ENCODE measurements at regions not wholly inside any gene's neighbourhood (a gene's known extent, or its start where the extent isn't known, plus 50 kb on each side); places are given as distances from the start of the nearest gene placed in this dataset.

DNA sequence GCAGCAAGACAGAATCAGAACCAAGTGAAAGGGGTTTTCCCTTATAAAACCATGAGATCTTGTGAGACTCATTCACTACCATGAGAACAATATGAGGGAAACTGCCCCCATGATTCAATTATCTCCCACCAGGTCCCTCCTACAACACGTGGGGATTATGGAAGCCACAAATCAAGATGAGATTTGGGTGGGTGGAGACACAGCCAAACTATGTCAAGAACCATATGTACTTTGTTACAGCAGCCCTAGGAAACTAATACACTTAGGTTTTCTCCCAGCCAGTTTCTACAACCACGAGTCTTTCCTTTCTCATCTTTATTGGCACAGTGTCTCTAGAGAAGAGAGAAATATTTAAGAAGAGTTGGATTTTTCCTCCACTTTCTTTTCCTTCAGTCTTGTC, 72.6 kb downstream of the BTG1 start:
- TF ChIP-seq, protein P1, sequence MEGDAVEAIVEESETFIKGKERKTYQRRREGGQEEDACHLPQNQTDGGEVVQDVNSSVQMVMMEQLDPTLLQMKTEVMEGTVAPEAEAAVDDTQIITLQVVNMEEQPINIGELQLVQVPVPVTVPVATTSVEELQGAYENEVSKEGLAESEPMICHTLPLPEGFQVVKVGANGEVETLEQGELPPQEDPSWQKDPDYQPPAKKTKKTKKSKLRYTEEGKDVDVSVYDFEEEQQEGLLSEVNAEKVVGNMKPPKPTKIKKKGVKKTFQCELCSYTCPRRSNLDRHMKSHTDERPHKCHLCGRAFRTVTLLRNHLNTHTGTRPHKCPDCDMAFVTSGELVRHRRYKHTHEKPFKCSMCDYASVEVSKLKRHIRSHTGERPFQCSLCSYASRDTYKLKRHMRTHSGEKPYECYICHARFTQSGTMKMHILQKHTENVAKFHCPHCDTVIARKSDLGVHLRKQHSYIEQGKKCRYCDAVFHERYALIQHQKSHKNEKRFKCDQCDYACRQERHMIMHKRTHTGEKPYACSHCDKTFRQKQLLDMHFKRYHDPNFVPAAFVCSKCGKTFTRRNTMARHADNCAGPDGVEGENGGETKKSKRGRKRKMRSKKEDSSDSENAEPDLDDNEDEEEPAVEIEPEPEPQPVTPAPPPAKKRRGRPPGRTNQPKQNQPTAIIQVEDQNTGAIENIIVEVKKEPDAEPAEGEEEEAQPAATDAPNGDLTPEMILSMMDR (IDR thresholded peaks at IDR 0.05), result no peak
- no peak for TF ChIP-seq POLR2A (IDR thresholded peaks at IDR 0.05)

Measured in right lobe of liver (tissue), 4 donors.